GM12878 (cell line): ENCODE measurements at regions not wholly inside any gene's neighbourhood (a gene's known extent, or its start where the extent isn't known, plus 50 kb on each side); places are given as distances from the start of the nearest gene placed in this dataset.

Experiments used
- ATAC-seq: fragments of 200-7000 bp; cut with Tn5 transposase; 3 replicates; pipeline ENCODE4 v1.9.1; 2020; ENCODE audit warnings: mild to moderate bottlenecking, moderate library complexity
- BruUV-seq: library from RNA; stranded (reverse); fragments of 400-500 nt; replicated peaks from 2 replicates; lab custom pipeline; 2021; lab: Mats Ljungman, UMichigan
- CTCF ChIA-PET: fragments of 300-600 bp; sonication (Branson Sonifier 250); formaldehyde crosslinking; extraction: SDS; loops from one replicate; lab custom pipeline; 2021; ENCODE audit warnings: inconsistent platforms; lab: Yijun Ruan, JAX
- POLR2A ChIA-PET: fragments of 350-600 bp; formaldehyde crosslinking; extraction: SDS; loops from one replicate; lab custom pipeline; 2021; ENCODE audit warnings: inconsistent platforms; lab: Charles Lee
- RAD21 ChIA-PET: fragments of 300-600 bp; sonication (Branson Sonifier 250); formaldehyde crosslinking; loops from one replicate; lab custom pipeline; 2023; ENCODE audit warnings: antibody characterized with exemption; ENCODE audit not compliant: unreplicated experiment; lab: Charles Lee
- SMC1A ChIA-PET: fragments of 300-600 bp; sonication (Branson Sonifier 250); formaldehyde crosslinking; loops from one replicate; lab custom pipeline; 2023; ENCODE audit not compliant: unreplicated experiment, uncharacterized antibody; lab: Charles Lee
- DNase-seq: peaks from one replicate; pipeline ENCODE4 v3.0.0-alpha.2; 2011; ENCODE audit warnings: low read depth, low spot score
- FAIRE-seq: peaks from 3 replicates; lab custom pipeline; 2011; peaks lifted over from hg19 to GRCh38; lab: Jason Lieb, UNC
- H2AFZ ChIP-seq: 2 replicates; pipeline ENCODE4 v1.6.0; 2011; ENCODE audit warnings: low read depth, low read length, control low read depth; ENCODE audit not compliant: control insufficient read depth
- H3K27ac ChIP-seq: 2 replicates; pipeline ENCODE4 v1.5.1; 2011; ENCODE audit warnings: control low read depth; ENCODE audit not compliant: control insufficient read depth, insufficient read depth
- H3K27me3 ChIP-seq, 2 experiments: replicated peaks in 1 of 2; 2 replicates each; pipeline versions ENCODE4 v1.6.0 to v1.6.1; 2011; ENCODE audit warnings: low read length in 1 of 2; ENCODE audit not compliant: control insufficient read depth in 2 of 2, insufficient read depth in 2 of 2
- H3K36me3 ChIP-seq, 2 experiments: 2 replicates each; pipeline ENCODE4 v1.5.1; 2011; ENCODE audit warnings: low read length in 1 of 2; ENCODE audit not compliant: control insufficient read depth in 2 of 2, insufficient read depth in 2 of 2
- H3K4me1 ChIP-seq: 2 replicates; pipeline ENCODE4 v1.6.1; 2011; ENCODE audit warnings: mild to moderate bottlenecking, low read length, moderate library complexity, mixed read lengths; ENCODE audit not compliant: control insufficient read depth, insufficient read depth
- H3K4me2 ChIP-seq: 2 replicates; pipeline ENCODE4 v1.6.0; 2011; ENCODE audit warnings: control low read depth; ENCODE audit not compliant: control insufficient read depth, insufficient read depth
- H3K4me3 ChIP-seq: fragments of 200-600 bp; sonication (generic); 2 replicates; pipeline ENCODE4 v1.5.1; 2016
- H3K79me2 ChIP-seq: 2 replicates; pipeline ENCODE4 v1.6.0; 2011; ENCODE audit warnings: low read length; ENCODE audit not compliant: control insufficient read depth, insufficient read depth
- H3K9ac ChIP-seq: 2 replicates; pipeline ENCODE4 v1.8.0; 2011; ENCODE audit warnings: low read length, control low read depth, mixed read lengths; ENCODE audit not compliant: control insufficient read depth, insufficient read depth
- H3K9me3 ChIP-seq: replicated peaks from 3 replicates; pipeline ENCODE4 v1.5.1; 2011; ENCODE audit warnings: mild to moderate bottlenecking, low read length; ENCODE audit not compliant: control insufficient read depth, insufficient read depth
- H4K20me1 ChIP-seq: 2 replicates; pipeline ENCODE4 v1.6.0; 2011; ENCODE audit not compliant: control insufficient read depth, insufficient read depth
- CBX3 ChIP-seq: fragments of 200-600 bp; sonication (generic); IDR thresholded peaks from 2 replicates; pipeline ENCODE4 v1.6.1; 2016; ENCODE audit warnings: low read depth, borderline replicate concordance
- CBX5 ChIP-seq: sonication (generic); IDR thresholded peaks from 2 replicates; pipeline ENCODE4 v1.6.1; 2016; ENCODE audit warnings: low read depth, moderate library complexity, mild to moderate bottlenecking, inconsistent platforms
- FOXK2 ChIP-seq: fragments of 450-650 bp; IDR thresholded peaks from 2 replicates; pipeline ENCODE4 v1.6.1; 2017; ENCODE audit warnings: mild to moderate bottlenecking, moderate library complexity
- FOXM1 ChIP-seq: IDR thresholded peaks from 2 replicates; pipeline ENCODE4 v1.6.1; 2012; ENCODE audit warnings: low read depth, mild to moderate bottlenecking, inconsistent platforms, low read length, moderate library complexity
- HDAC6 ChIP-seq: fragments of 200-600 bp; sonication (generic); IDR thresholded peaks from one replicate; pipeline ENCODE4 v1.8.0; 2017; ENCODE audit warnings: antibody characterized with exemption; ENCODE audit not compliant: unreplicated experiment
- MAX ChIP-seq: IDR thresholded peaks from 2 replicates; pipeline ENCODE4 v1.6.1; 2012; ENCODE audit warnings: low read depth, low read length, improper control_type of control experiment
- POLR2AphosphoS2 ChIP-seq: IDR thresholded peaks from 2 replicates; pipeline ENCODE4 v1.6.1; 2011; ENCODE audit warnings: low read depth, mild to moderate bottlenecking, low read length, improper control_type of control experiment, moderate library complexity
- RELA ChIP-seq: fragments of 450-650 bp; IDR thresholded peaks from 2 replicates; pipeline ENCODE4 v1.8.0; 2014; ENCODE audit warnings: borderline replicate concordance; ENCODE audit not compliant: partially characterized antibody
- RFX5 ChIP-seq: IDR thresholded peaks from 2 replicates; pipeline ENCODE4 v1.6.1; 2011; ENCODE audit warnings: low read depth, low read length, improper control_type of control experiment
- SMAD1 ChIP-seq: fragments of 450-650 bp; IDR thresholded peaks from 2 replicates; pipeline ENCODE4 v1.6.1; 2018; ENCODE audit warnings: mild to moderate bottlenecking, low read depth; ENCODE audit not compliant: partially characterized antibody
- SMC3 ChIP-seq: IDR thresholded peaks from 2 replicates; pipeline ENCODE4 v1.6.1; 2011; ENCODE audit warnings: low read length, improper control_type of control experiment, borderline replicate concordance
- TAF1 ChIP-seq: IDR thresholded peaks from 2 replicates; pipeline ENCODE4 v1.6.1; 2011; ENCODE audit warnings: mild to moderate bottlenecking, low read depth, low read length, borderline replicate concordance
- USF1 ChIP-seq: IDR thresholded peaks from 2 replicates; pipeline ENCODE4 v1.6.1; 2011; ENCODE audit warnings: borderline replicate concordance, low read depth, mild to moderate bottlenecking, moderate library complexity, mixed read lengths, low read length; ENCODE audit not compliant: insufficient read depth; ENCODE audit errors: extremely low read length
- ZBTB11 ChIP-seq: fragments of 450-650 bp; formaldehyde crosslinking; IDR thresholded peaks from 2 replicates; pipeline ENCODE4 v1.5.0; 2022; ENCODE audit warnings: mild to moderate bottlenecking, missing genetic modification characterization
- ZNF687 ChIP-seq: fragments of 450-650 bp; IDR thresholded peaks from 2 replicates; pipeline ENCODE4 v1.6.1; 2017; ENCODE audit warnings: mild to moderate bottlenecking, moderate library complexity
- WGBS: methylation state at CpG from one replicate; pipeline ENCODE4 v1.1.6; 2016; ENCODE audit warnings: low lambda C conversion rate; ENCODE audit not compliant: insufficient replicate concordance, insufficient coverage; ENCODE audit errors: missing lambda C conversion rate; 5-methylcytosine and 5-hydroxymethylcytosine counted together
- in situ Hi-C: fragments of 300-500 bp; cut with MboI; formaldehyde crosslinking; loops from 9 replicates; pipeline ENCODE4 v1.14.3; 2018; ENCODE audit warnings: mixed read lengths
- intact Hi-C: fragments of 100-400 bp; cut with micrococcal nuclease; formaldehyde crosslinking; loops from one replicate; pipeline ENCODE4 v1.14.2; 2022; ENCODE audit not compliant: unreplicated experiment

GRCh38 chr6:7674291-7674690 is 51.6 kb upstream of the BMP6 start (continued):
- no peak for TF ChIP-seq RFX5
- TF ChIP-seq HDAC6: no peak
- no peak for TF ChIP-seq CBX5
- no peak for TF ChIP-seq CBX3

- no peak for FAIRE-seq
- RAD21 ChIA-PET: no interaction called here
- POLR2A ChIA-PET: no interaction called here
- TF ChIP-seq SMC3 (no peak), FOXM1 (no peak), FOXK2 (no peak), TAF1 (no peak), RELA (no peak), ZBTB11 (CRISPR knock-in tag) (no peak), CBX5 (no peak), ZNF687 (no peak), POLR2AphosphoS2 (no peak), SMAD1 (no peak), USF1 (no peak), MAX (no peak)
Observed at GRCh38 chr6:7675353-7675945, 50.5 kb upstream of the BMP6 start.

More at GRCh38 chr6:7675353-7675945, 50.5 kb upstream of the BMP6 start:
- intact Hi-C loops: no loop called here
- in situ Hi-C loops: no loop called here
- 57% methylated on average over 10 of the region's 10 CpGs for WGBS
- no peak overlapping the region for H3K27ac ChIP-seq
- BruUV-seq: no TSS peak
- H3K4me3 ChIP-seq: no peak overlapping the region
- H3K4me1 ChIP-seq: no peaks in the 10 kb centered on the region
- ChIA-PET SMC1A (no interaction called here), CTCF (no interaction called here)
- H3K36me3 ChIP-seq: no peaks in the 10 kb centered on the region
- ATAC-seq (no peak), DNase-seq (no peak)
- H3K79me2 ChIP-seq: no peaks in the 10 kb centered on the region
- no peak overlapping the region for H3K9ac ChIP-seq
- no peaks in the 10 kb centered on the region for H3K9me3 ChIP-seq
- H2AFZ ChIP-seq: no peak overlapping the region
- no peak overlapping the region for H3K4me2 ChIP-seq
- peaks cover 0 to 3% of the 10 kb centered on the region in 2 experiments; a peak in 3 of 4 replicates for H3K27me3 ChIP-seq
- H4K20me1 ChIP-seq: no peaks in the 10 kb centered on the region
